HG03571 (cell line): ENCODE measurements at regions not wholly inside any gene's neighbourhood (a gene's known extent, or its start where the extent isn't known, plus 50 kb on each side); places are given as distances from the start of the nearest gene placed in this dataset.
"Not testable (repeated sequence)": the region's sequence is repeated elsewhere in the genome, so short reads cannot be mapped to it uniquely, and the experiment has no call there.

Experiments
- ATAC-seq: cut with Tn5 transposase; IDR thresholded peaks from one replicate; pipeline ENCODE4 v1.9.1; 2021; ENCODE audit not compliant: unreplicated experiment

GRCh38 chr3:147662705-147663104 lies 253.5 kb downstream of the ZIC1 start:
- ATAC-seq: no peak

GRCh38 chr3:147669077-147669476 lies 259.9 kb downstream of the ZIC1 start:
- no peak for ATAC-seq

- ATAC-seq: no peak
These were observed 262.9 kb downstream of the ZIC1 start for GRCh38 chr3:147672035-147672434.

GRCh38 chr3:147672436-147672835 lies 263.3 kb downstream of the ZIC1 start:
- ATAC-seq: no peak

- ATAC-seq: no peak
These were observed 266.6 kb downstream of the ZIC1 start for GRCh38 chr3:147675761-147676160.

- no peak for ATAC-seq
These were observed 271.8 kb downstream of the ZIC1 start for GRCh38 chr3:147680837-147681483.

GRCh38 chr3:147688868-147689267 lies 279.7 kb downstream of the ZIC1 start:
- no peak for ATAC-seq

GRCh38 chr3:147699175-147699838 lies 290.1 kb downstream of the ZIC1 start:
- no peak for ATAC-seq

- no peak for ATAC-seq
These were observed 292.0 kb downstream of the ZIC1 start for GRCh38 chr3:147701195-147701594.

GRCh38 chr3:147702509-147702908 lies 293.3 kb downstream of the ZIC1 start:
- ATAC-seq: no peak

- no peak for ATAC-seq
These were observed 296.5 kb downstream of the ZIC1 start for GRCh38 chr3:147705651-147706051.

GRCh38 chr3:147710753-147711152 lies 301.6 kb downstream of the ZIC1 start:
- not testable (repeated sequence) for ATAC-seq

GRCh38 chr3:147712357-147712756 lies 303.2 kb downstream of the ZIC1 start:
- ATAC-seq: no peak

GRCh38 chr3:147712758-147713157 lies 303.6 kb downstream of the ZIC1 start:
- not testable (repeated sequence) for ATAC-seq

- ATAC-seq: no peak
These were observed 304.3 kb downstream of the ZIC1 start for GRCh38 chr3:147713234-147714133.

- no peak for ATAC-seq
These were observed 320.5 kb downstream of the ZIC1 start for GRCh38 chr3:147729641-147730040.

- ATAC-seq: no peak
These were observed 321.1 kb downstream of the ZIC1 start for GRCh38 chr3:147730284-147730683.

- no peak for ATAC-seq
These were observed 324.1 kb downstream of the ZIC1 start for GRCh38 chr3:147733217-147733616.

- ATAC-seq: no peak
These were observed 326.5 kb downstream of the ZIC1 start for GRCh38 chr3:147735616-147736015.

- ATAC-seq: no peak
These were observed 327.1 kb downstream of the ZIC1 start for GRCh38 chr3:147736226-147736625.

GRCh38 chr3:147737376-147737775 lies 328.2 kb downstream of the ZIC1 start:
- no peak for ATAC-seq

GRCh38 chr3:147740928-147741327 lies 331.8 kb downstream of the ZIC1 start:
- ATAC-seq: no peak
